GM10266 (cell line): ENCODE measurements at regions not wholly inside any gene's neighbourhood (a gene's known extent, or its start where the extent isn't known, plus 50 kb on each side); places are given as distances from the start of the nearest gene placed in this dataset.

Experiments
- DNase-seq: peaks from one replicate; pipeline ENCODE4 v3.0.0; 2012; ENCODE audit errors: extremely low spot score
- TF ChIP-seq, protein P1 (sequence below): IDR thresholded peaks from 2 replicates; pipeline ENCODE4 v1.5.1; 2012; ENCODE audit warnings: mild to moderate bottlenecking, low read depth; ENCODE audit not compliant: control insufficient read depth, insufficient read depth; ENCODE audit errors: missing control alignments

DNA sequence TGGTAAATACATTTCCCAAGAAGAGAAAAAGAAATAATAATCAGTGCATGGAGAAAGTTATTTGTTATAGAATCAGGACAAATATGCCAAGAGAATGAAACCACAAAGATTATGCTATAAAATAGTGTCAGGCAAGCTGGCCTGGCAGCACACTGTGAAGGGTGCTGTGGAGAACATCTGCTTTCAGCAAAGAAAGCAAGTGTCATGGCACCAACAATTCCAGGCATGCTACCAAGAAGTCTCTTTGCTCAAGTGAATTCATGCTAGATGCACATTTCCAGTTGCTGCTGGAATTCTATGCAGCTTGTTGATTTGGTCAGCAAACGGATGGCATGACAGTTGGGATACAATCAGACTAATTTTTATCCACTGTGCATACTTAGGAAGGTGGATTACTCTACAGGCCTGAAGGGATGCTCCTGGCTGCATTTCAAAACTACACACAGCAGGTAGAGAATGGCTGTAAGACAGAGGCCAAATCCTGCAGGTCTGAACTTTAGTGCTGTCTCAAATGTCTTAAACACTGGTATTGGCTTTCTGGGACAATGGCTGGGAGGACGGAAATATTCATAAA, 154.6 kb upstream of the FAT1 start:
- TF ChIP-seq, protein P1, sequence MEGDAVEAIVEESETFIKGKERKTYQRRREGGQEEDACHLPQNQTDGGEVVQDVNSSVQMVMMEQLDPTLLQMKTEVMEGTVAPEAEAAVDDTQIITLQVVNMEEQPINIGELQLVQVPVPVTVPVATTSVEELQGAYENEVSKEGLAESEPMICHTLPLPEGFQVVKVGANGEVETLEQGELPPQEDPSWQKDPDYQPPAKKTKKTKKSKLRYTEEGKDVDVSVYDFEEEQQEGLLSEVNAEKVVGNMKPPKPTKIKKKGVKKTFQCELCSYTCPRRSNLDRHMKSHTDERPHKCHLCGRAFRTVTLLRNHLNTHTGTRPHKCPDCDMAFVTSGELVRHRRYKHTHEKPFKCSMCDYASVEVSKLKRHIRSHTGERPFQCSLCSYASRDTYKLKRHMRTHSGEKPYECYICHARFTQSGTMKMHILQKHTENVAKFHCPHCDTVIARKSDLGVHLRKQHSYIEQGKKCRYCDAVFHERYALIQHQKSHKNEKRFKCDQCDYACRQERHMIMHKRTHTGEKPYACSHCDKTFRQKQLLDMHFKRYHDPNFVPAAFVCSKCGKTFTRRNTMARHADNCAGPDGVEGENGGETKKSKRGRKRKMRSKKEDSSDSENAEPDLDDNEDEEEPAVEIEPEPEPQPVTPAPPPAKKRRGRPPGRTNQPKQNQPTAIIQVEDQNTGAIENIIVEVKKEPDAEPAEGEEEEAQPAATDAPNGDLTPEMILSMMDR, result no peak
- no peak for DNase-seq

DNA sequence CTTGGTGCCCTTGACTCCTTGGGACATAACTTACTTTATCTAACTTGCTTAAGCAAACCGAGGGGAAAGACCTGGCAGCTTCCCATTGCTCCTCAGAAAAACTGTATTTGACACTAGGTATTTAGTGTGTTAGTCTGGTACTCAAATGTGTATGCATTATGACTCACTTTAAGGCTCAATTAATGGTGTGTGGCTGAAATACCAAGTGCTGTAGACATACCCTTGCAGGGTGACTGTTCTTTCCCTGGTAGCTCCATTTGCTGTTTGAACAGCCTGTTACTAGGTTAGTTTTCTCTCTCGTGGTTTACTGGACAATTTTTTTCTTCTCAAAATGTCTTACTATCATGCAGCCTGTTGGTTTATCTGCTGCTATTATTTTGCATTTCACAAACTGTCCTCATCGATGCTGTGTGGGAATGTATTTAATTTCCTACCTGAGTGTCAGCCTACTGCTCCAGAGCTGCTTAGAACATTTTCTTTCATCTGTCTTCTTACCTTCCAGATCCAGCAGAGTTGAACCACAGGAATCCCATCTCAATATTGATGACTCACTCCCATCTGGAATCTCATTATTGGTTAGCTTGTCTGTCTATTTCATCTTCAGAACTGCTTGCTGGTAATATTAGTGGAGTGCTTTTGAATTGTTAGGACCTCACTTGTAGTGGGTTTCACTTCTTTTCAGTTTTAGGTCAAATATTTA, 158.0 kb upstream of the FAT1 start:
- DNase-seq, result no peak
- TF ChIP-seq, protein P1, result no peak

DNA sequence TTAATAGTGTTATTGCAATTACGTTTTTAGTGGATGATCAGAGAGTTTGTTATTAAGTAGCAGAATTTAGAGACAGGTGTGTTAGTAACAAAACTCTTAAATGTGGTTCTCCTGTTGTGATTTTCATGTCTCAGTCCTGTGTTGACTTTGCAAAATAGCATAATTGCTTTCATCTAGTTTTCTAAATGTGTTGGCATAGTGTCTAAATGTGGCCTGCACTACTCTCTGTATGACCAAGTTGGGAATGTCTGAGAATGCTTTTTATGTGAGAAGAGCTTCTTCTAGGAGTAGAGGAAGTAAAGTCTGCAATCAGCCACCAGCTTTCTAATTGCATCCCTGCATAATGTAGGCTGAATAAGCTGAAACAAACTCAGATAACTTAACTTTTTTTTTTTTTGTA, 158.6 kb upstream of the FAT1 start:
- DNase-seq, result no peak
- TF ChIP-seq, protein P1, result no peak

DNA sequence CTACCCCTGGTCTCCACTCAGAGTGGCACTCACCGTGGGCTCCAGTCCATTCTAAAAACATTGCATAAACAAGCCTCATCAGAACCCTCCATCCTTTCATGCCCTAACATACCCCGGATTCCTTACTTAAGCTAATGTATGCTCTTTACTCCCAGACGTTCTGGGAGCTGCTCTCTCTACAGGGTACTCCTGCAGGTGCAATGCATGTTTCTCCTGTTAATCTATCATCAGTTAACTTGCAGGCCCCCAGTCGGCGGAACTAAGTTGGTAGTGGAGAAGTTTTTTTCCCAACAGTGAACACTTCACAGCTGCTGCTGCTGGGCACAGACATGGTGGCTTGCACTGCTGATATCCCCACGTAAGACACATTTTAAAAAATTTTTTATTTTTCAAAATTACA, 161.6 kb upstream of the FAT1 start:
- TF ChIP-seq, protein P1, result no peak

DNA sequence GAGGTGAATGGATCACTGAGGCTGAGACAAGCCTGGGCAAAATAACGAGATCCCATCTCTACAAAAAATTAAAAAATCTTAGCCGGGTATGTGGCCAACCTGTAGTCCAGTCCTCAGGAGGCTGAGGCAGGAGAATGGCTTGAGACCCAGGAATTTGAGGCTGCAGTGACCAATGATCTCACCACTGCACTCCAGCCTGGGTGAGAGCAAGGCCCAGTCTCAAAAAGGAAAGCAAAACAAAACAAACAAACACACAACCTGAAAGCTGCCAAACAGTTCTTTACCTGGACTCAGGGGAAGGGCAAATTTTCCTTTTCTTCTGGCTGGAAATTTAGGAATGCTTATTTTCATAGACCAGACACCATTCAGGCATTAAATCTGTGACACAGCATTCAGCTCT, 163.1 kb upstream of the FAT1 start:
- DNase-seq, result no peak
- TF ChIP-seq, protein P1, result no peak

More for the DNA sequence above, 161.6 kb upstream of the FAT1 start:
- DNase-seq, result no peak

DNA sequence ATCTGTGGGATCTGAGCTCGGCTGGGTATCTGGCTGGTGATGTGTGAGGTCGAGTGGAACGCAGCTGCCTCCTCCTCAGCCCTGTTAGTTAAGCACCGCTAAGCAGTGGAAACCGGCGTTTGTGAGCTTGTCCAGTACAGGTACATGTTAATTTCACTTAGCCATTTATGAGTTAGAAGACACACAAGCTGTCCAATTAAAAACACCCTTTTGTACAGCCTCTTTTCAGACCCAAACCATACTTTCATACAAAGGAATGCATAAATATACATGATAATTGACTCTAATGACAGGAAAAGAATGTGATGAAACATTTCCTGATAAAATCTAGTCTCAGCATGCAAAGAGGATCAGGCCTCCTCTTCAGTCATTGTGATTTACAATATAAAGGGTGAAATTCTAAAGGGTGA, 163.6 kb upstream of the FAT1 start:
- TF ChIP-seq, protein P1, result no peak
- no peak for DNase-seq

DNA sequence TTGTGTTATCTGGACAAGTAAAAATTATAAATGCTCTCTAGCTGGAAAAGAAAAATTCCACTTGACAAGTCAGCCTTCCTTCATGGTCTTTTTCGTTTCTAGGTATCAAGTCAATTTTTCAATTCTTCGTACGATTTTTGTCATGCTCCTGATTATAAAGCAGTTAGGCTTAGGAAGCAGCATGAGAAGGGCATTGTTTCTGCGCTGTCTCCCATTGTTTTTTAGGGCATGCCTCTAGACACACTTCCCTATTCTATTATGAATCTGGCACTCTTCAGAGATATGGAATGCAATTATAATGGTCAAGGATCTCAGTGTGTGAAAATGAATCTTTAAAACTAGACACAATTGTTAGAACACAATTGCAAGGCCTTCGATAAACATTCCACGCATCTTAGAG, 164.1 kb upstream of the FAT1 start:
- TF ChIP-seq, protein P1, result no peak
- DNase-seq, result no peak
